ENCODE measurements at regions not wholly inside any gene's neighbourhood (a gene's known extent, or its start where the extent isn't known, plus 50 kb on each side); places are given as distances from the start of the nearest gene placed in this dataset.

DNA sequence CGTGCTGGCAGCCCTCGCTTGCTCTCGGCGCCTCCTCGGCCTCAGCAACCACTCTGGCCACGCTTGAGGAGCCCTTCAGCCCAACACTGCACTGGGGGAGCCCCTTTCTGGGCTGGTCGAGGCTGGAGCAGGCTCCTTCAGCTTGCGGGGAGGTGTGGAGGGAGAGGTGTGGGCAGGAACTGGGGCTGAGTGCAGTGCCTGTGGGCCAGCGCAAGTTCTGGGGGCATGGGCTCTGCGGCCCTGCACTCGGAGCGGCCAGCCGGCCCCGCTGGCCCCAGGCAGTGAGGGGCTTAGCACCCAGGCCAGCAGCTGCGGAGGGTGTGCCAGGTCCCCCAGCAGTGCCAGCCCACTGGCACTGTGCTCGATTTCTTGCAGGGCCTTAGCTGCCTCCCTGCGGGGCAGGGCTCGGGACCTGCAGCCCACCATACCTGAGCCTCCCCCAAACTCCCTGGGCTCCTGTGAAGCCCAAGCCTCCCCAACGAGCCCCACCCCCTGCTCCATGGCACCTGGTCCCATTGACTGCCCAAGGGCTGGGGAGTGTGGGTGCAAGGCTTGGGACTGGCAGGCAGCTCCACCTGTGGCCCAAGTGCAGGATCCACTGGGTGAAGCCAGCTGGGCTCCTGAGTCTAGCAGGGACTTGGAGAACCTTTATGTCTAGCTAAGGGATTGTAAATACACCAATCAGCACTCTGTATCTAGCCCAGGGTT, 556.8 kb downstream of the GABRG1 start:
- TF ChIP-seq FOXP2 (optimal IDR thresholded peaks at IDR 0.05; ENCODE audit: control extremely low read depth, extremely low read length, insufficient read depth) (no peak), POLR2AphosphoS5 (IDR thresholded peaks at IDR 0.05; ENCODE audit: borderline replicate concordance, low read depth, low read length) (no peak), EZH2 (IDR thresholded peaks at IDR 0.05) (no peak)
- DNase-seq (ENCODE audit: low read depth, low spot score), result no peak
- H3K9me3 ChIP-seq (ENCODE audit: low read depth, low read length), result no peaks in the 10 kb centered on the region
- H3K4me3 ChIP-seq, result no peak overlapping the region
- no peak overlapping the region for H3K27ac ChIP-seq
- H3K36me3 ChIP-seq (ENCODE audit: insufficient read depth, low read length), result no peaks in the 10 kb centered on the region
- H3K9ac ChIP-seq (ENCODE audit: insufficient read length), result no peak overlapping the region

DNA sequence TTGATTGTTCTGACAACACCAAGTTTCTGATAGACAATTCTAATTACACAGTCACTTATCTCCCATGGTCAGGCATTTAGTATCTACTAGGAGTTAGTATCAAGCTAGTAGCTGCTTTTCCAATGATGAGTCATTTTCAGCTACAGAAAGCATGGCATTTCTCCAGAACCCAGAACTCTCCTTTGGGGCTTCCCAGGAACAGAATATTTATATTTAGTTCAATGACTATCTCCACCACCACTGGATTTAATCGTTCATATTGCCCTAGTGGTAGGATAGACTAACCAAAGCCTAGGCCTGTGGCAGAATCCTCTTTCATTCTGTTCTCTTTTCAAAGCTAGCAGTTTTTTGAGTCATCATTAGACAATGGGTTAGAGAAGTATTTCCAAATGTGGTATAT, 569.4 kb downstream of the GABRG1 start:
- no peak for DNase-seq (ENCODE audit: low read depth, low spot score)
- TF ChIP-seq EZH2 (IDR thresholded peaks at IDR 0.05) (no peak), FOXP2 (optimal IDR thresholded peaks at IDR 0.05; ENCODE audit: control extremely low read depth, extremely low read length, insufficient read depth) (no peak), POLR2AphosphoS5 (IDR thresholded peaks at IDR 0.05; ENCODE audit: borderline replicate concordance, low read depth, low read length) (no peak)
- Histone ChIP-seq H3K9me3 (ENCODE audit: low read depth, low read length) (no peaks in the 10 kb centered on the region), H3K4me3 (no peak overlapping the region), H3K27ac (no peak overlapping the region), H3K9ac (ENCODE audit: insufficient read length) (no peak overlapping the region), H3K36me3 (ENCODE audit: insufficient read depth, low read length) (no peaks in the 10 kb centered on the region)

DNA sequence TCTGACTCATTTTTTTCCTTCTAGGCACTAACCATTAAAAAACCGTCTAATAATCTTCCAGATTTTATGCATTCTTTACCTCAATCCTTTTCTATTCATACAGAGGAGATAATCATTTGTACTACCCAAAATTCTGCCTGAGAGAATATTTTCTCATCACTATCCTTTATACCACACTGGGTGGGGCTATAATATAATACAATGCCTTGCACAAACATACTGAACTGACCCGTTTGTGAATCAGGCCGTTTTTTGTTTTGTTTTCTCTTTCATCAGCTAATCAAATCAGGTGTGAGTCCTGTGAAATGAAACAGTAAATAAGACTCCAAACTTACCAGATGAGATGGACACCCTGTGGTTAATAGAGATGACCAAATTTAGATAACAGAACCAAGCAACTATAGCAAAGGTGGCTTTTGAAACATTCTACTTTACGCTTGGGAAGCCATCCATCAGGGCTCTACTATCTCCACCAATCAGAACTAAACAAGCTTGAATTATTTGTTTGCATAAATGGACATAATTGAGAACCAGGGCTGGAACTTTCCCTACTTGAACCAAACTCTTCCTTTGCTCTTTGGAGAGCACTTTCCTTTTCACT, 573.0 kb downstream of the GABRG1 start:
- Histone ChIP-seq H3K27ac (no peak overlapping the region), H3K9me3 (ENCODE audit: low read depth, low read length) (no peaks in the 10 kb centered on the region), H3K9ac (ENCODE audit: insufficient read length) (no peak overlapping the region), H3K36me3 (ENCODE audit: insufficient read depth, low read length) (no peaks in the 10 kb centered on the region), H3K4me3 (no peak overlapping the region)
- TF ChIP-seq EZH2 (IDR thresholded peaks at IDR 0.05), result no peak
- DNase-seq (ENCODE audit: low read depth, low spot score), result no peak

DNA sequence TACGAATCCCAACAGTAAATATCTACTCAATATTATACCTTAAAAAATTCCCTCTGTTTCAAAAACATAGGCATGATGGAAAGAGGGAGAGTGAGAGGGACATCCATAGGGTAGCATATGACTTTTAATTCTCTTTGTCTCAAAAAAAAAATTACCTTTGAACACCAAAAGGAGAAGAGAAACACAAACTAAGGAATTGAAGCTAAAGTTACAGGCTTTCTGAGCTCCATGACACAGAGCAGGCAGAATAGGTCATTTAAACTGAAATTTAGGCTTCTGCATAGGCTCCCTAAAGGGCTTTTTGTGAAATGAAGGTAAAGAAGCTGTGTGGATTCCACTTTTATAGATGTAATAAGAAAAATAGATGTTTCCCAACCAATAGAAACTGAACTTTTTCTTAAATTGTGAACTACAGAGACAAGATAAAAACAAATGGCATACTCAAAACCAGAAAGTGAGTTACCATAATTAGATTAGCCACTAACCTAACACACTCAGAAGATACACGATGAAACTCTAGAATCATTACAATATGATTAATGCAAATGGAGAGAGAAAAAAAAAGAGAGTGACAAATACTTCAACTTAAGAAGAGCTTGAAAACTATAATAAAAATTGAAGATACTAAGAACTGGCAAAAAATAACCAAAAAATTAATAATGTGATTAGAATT, 584.6 kb downstream of the GABRG1 start:
- TF ChIP-seq FOXP2 (optimal IDR thresholded peaks at IDR 0.05; ENCODE audit: control extremely low read depth, extremely low read length, insufficient read depth) (no peak), EZH2 (IDR thresholded peaks at IDR 0.05) (no peak), POLR2AphosphoS5 (IDR thresholded peaks at IDR 0.05; ENCODE audit: borderline replicate concordance, low read depth, low read length) (no peak)
- H3K4me3 ChIP-seq, result no peak overlapping the region
- no peaks in the 10 kb centered on the region for H3K9me3 ChIP-seq (ENCODE audit: low read depth, low read length)
- DNase-seq (ENCODE audit: low read depth, low spot score), result no peak
- H3K9ac ChIP-seq (ENCODE audit: insufficient read length), result no peak overlapping the region
- H3K27ac ChIP-seq, result no peak overlapping the region
- no peaks in the 10 kb centered on the region for H3K36me3 ChIP-seq (ENCODE audit: insufficient read depth, low read length)

DNA sequence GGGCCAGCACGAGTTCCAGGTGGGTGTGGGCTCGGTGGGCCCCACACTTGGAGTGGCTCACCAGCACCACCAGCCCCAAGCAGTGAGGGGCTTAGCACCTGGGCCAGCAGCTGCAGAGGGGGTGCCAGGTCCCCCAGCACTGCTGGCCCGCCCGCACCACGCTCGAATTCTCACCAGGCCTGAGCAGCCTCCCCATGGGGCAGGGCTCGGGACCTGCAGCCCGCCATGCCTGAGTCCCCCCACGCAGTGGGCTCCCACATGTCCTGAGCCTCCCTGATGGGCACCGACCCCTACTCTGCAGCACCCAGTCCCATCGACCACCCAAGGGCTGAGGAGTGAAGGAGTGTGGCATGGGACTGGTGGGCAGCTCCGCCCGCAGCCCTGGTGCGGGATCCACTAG, 593.4 kb downstream of the GABRG1 start:
- TF ChIP-seq POLR2AphosphoS5 (IDR thresholded peaks at IDR 0.05; ENCODE audit: borderline replicate concordance, low read depth, low read length) (no peak), EZH2 (IDR thresholded peaks at IDR 0.05) (no peak), FOXP2 (optimal IDR thresholded peaks at IDR 0.05; ENCODE audit: control extremely low read depth, extremely low read length, insufficient read depth) (no peak)
- no peak for DNase-seq (ENCODE audit: low read depth, low spot score)
- H3K27ac ChIP-seq, result no peak overlapping the region
- no peaks in the 10 kb centered on the region for H3K9me3 ChIP-seq (ENCODE audit: low read depth, low read length)
- no peak overlapping the region for H3K4me3 ChIP-seq
- no peak overlapping the region for H3K9ac ChIP-seq (ENCODE audit: insufficient read length)
- H3K36me3 ChIP-seq (ENCODE audit: insufficient read depth, low read length), result no peaks in the 10 kb centered on the region

DNA sequence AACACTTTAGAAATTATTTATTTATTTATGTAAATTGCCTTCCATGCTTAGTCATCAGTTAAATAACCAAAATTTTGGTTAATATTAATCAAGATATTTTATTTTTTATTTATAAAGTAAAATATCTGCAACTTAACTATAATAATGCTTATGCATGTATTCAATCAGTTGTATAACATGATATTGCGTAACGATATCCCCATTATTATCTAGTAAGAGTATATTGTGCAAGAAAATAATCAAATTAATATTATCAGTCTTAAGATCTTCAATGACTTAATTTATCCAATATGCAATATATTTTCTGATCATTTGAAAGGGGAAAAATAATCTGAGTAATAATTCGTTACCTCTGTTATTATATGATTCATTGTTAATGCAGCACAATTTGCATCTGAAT, 596.7 kb downstream of the GABRG1 start:
- H3K36me3 ChIP-seq (ENCODE audit: insufficient read depth, low read length), result no peaks in the 10 kb centered on the region
- H3K27ac ChIP-seq, result no peak overlapping the region
- H3K9ac ChIP-seq (ENCODE audit: insufficient read length), result no peak overlapping the region
- H3K9me3 ChIP-seq (ENCODE audit: low read depth, low read length), result no peaks in the 10 kb centered on the region
- no peak overlapping the region for H3K4me3 ChIP-seq
- TF ChIP-seq FOXP2 (optimal IDR thresholded peaks at IDR 0.05; ENCODE audit: control extremely low read depth, extremely low read length, insufficient read depth), result no peak
- no peak for TF ChIP-seq POLR2AphosphoS5 (IDR thresholded peaks at IDR 0.05; ENCODE audit: borderline replicate concordance, low read depth, low read length)
- TF ChIP-seq EZH2 (IDR thresholded peaks at IDR 0.05), result no peak
- DNase-seq (ENCODE audit: low read depth, low spot score), result no peak

DNA sequence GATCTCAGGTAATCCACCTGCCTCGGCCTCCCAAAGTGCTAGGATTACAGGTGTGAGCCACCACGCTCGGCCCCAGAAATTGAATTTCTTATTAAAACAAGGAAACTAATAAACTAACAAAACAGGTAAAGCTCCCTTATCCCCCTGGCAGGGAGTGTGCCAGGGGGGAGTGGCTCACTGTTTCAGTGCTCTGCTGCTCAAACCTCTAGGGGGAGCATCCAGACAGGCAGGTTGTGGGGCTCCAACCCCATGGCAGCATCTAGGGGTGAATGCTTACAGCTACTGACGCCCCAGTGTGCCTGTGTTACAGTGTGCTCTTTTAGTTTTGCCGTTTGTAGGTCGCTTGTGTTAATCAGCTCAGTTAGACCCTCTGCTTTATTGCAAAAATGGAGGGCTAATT, 605.0 kb downstream of the GABRG1 start:
- Histone ChIP-seq H3K36me3 (ENCODE audit: insufficient read depth, low read length) (no peaks in the 10 kb centered on the region), H3K4me3 (no peak overlapping the region), H3K9ac (ENCODE audit: insufficient read length) (no peak overlapping the region), H3K27ac (no peak overlapping the region), H3K9me3 (ENCODE audit: low read depth, low read length) (no peaks in the 10 kb centered on the region)
- no peak for TF ChIP-seq POLR2AphosphoS5 (IDR thresholded peaks at IDR 0.05; ENCODE audit: borderline replicate concordance, low read depth, low read length)
- no peak for TF ChIP-seq FOXP2 (optimal IDR thresholded peaks at IDR 0.05; ENCODE audit: control extremely low read depth, extremely low read length, insufficient read depth)
- no peak for TF ChIP-seq EZH2 (IDR thresholded peaks at IDR 0.05)
- no peak for DNase-seq (ENCODE audit: low read depth, low spot score)

DNA sequence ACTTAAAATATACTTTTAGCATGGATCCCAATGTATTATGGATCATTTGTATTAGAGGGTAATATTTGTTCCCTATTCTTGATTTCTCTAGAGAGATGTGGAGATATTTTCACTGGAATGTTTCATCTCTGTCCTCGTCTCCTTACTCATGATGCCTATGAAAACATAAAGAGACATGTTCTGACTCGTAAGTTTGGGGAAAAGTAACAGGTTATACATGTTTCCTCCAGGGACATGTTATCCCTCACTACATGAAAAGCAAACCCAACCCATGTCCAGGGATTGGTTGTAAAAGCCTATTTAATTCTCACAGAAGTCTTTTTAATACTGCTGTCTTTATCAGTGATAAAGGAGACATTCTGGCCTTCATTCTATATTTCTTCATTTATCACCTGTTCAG, 621.4 kb downstream of the GABRG1 start:
- DNase-seq (ENCODE audit: low read depth, low spot score), result no peak
- Histone ChIP-seq H3K4me3 (no peak overlapping the region), H3K36me3 (ENCODE audit: insufficient read depth, low read length) (no peaks in the 10 kb centered on the region), H3K9me3 (ENCODE audit: low read depth, low read length) (no peaks in the 10 kb centered on the region), H3K9ac (ENCODE audit: insufficient read length) (no peak overlapping the region), H3K27ac (no peak overlapping the region)
- no peak for TF ChIP-seq FOXP2 (optimal IDR thresholded peaks at IDR 0.05; ENCODE audit: control extremely low read depth, extremely low read length, insufficient read depth)
- no peak for TF ChIP-seq POLR2AphosphoS5 (IDR thresholded peaks at IDR 0.05; ENCODE audit: borderline replicate concordance, low read depth, low read length)
- TF ChIP-seq EZH2 (IDR thresholded peaks at IDR 0.05), result no peak
